ENCODE measurements at regions not wholly inside any gene's neighbourhood (a gene's known extent, or its start where the extent isn't known, plus 50 kb on each side); places are given as distances from the start of the nearest gene placed in this dataset.

DNA sequence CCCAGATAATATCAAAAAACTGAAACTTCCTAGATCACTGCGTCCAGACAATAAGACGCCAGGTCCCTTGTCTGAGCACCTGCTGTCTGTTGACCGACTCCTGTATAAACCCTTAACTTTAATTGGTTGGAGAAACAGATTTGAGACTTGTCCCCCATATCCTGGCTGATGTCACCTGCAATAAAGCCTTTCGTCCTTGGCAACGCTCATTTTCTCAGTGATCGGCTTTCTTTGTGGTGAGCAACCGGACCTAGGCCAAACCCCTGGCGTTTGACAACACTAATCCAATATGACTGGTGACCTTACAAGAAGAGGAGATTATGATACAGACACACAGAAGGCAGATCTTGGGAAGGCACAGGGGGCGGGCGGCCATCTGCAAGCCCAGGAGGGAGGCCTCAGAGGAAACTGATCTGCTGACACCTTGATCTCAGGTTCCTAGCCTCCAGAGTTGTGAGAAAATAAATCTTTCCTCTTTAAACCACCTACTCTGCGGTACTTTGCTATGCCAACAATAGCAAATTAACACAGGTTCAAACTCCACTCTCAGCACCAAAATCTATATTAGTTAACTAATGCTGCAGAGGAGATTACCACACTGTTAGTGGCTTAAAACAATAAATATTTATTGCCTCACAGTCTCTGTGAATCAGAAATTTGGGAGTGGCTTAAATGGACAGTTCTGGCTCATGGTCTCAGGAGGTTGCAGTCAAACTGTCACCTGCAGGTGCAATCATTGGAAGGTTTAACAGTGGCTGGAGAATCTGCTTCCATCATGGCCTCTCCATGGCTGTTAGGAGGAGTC, 178.7 kb downstream of the OTOR start:
- TF ChIP-seq TAF1 (IDR thresholded peaks at IDR 0.05; ENCODE audit: borderline replicate concordance, insufficient read depth, low read length) (no peak), POLR2AphosphoS5 (IDR thresholded peaks at IDR 0.05; ENCODE audit: low read depth, low read length) (no peak), SIN3A (IDR thresholded peaks at IDR 0.05; ENCODE audit: borderline replicate concordance, insufficient read depth, low read length) (no peak), FOXP2 (optimal IDR thresholded peaks at IDR 0.05; ENCODE audit: borderline replicate concordance, extremely low read depth, extremely low read length, insufficient read depth) (no peak)
- TF ChIP-seq, protein P1, sequence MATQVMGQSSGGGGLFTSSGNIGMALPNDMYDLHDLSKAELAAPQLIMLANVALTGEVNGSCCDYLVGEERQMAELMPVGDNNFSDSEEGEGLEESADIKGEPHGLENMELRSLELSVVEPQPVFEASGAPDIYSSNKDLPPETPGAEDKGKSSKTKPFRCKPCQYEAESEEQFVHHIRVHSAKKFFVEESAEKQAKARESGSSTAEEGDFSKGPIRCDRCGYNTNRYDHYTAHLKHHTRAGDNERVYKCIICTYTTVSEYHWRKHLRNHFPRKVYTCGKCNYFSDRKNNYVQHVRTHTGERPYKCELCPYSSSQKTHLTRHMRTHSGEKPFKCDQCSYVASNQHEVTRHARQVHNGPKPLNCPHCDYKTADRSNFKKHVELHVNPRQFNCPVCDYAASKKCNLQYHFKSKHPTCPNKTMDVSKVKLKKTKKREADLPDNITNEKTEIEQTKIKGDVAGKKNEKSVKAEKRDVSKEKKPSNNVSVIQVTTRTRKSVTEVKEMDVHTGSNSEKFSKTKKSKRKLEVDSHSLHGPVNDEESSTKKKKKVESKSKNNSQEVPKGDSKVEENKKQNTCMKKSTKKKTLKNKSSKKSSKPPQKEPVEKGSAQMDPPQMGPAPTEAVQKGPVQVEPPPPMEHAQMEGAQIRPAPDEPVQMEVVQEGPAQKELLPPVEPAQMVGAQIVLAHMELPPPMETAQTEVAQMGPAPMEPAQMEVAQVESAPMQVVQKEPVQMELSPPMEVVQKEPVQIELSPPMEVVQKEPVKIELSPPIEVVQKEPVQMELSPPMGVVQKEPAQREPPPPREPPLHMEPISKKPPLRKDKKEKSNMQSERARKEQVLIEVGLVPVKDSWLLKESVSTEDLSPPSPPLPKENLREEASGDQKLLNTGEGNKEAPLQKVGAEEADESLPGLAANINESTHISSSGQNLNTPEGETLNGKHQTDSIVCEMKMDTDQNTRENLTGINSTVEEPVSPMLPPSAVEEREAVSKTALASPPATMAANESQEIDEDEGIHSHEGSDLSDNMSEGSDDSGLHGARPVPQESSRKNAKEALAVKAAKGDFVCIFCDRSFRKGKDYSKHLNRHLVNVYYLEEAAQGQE (IDR thresholded peaks at IDR 0.05; ENCODE audit: insufficient read depth in 1 of 2, low read depth in 2 of 2, low read length in 2 of 2): no peak

DNA sequence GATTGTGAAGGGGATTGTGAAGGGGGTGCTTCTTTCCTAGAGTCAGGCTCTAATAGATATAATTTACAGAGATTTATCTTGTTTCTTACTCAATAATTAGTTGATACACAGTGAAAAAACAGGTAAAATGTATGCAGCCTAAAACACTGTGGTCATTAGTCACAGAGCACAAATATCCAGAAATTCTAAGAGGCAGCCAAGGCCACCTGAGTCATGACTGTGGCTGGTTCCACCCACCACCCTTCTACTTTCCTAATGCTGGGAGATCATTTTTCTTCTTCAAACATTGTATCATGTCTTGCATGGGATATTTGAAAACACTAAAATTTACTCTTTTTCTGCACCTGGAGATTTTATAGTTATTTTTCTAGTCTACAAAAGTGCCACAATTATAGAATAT, 181.6 kb downstream of the OTOR start:
- TF ChIP-seq FOXP2 (optimal IDR thresholded peaks at IDR 0.05; ENCODE audit: borderline replicate concordance, extremely low read depth, extremely low read length, insufficient read depth): no peak
- no peak for TF ChIP-seq TAF1 (IDR thresholded peaks at IDR 0.05; ENCODE audit: borderline replicate concordance, insufficient read depth, low read length)
- TF ChIP-seq, protein P1 (IDR thresholded peaks at IDR 0.05; ENCODE audit: insufficient read depth in 1 of 2, low read depth in 2 of 2, low read length in 2 of 2): no peak
- no peak for TF ChIP-seq SIN3A (IDR thresholded peaks at IDR 0.05; ENCODE audit: borderline replicate concordance, insufficient read depth, low read length)
- TF ChIP-seq POLR2AphosphoS5 (IDR thresholded peaks at IDR 0.05; ENCODE audit: low read depth, low read length): no peak

DNA sequence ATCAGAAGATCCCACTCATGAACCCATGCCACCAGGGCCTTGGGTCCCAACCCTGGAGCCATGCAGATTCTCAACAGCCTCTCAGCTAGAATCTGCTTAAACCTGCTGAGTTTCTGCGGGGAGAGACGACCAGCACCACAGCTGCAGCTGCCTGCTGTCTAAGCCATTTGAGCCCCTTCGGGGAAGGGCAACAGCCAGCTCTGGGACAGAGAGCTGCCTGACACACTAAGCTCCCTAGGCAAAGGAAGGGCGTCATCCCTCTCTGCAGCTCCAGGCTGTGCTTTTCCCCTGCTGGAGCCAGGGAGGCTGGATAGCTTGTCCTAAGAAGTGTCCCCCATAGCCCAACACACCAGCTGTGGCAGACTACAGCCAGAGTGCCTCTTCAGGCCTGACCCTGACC, 182.5 kb downstream of the OTOR start:
- no peak for TF ChIP-seq TAF1 (IDR thresholded peaks at IDR 0.05; ENCODE audit: borderline replicate concordance, insufficient read depth, low read length)
- TF ChIP-seq, protein P1 (IDR thresholded peaks at IDR 0.05; ENCODE audit: insufficient read depth in 1 of 2, low read depth in 2 of 2, low read length in 2 of 2): no peak
- TF ChIP-seq SIN3A (IDR thresholded peaks at IDR 0.05; ENCODE audit: borderline replicate concordance, insufficient read depth, low read length): no peak
- no peak for TF ChIP-seq FOXP2 (optimal IDR thresholded peaks at IDR 0.05; ENCODE audit: borderline replicate concordance, extremely low read depth, extremely low read length, insufficient read depth)
- no peak for TF ChIP-seq POLR2AphosphoS5 (IDR thresholded peaks at IDR 0.05; ENCODE audit: low read depth, low read length)

DNA sequence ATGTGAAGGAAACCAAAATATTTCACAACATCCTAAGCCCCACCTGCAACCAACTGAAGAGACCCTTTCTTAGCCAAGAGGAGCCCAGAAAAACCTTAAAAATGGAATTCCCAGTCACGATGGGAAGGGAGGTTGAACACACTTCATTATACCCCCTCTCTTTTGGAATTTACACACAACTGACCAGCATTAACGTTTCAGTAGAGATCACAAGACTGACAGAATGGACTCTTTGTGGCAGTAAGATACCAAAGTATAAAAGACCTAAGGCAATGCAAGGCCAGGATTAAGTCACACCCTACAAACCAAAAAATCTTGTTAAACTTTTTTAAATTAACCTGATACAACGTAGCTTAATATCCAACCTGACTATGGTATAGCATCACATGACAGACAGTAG, 190.9 kb downstream of the OTOR start:
- TF ChIP-seq FOXP2 (optimal IDR thresholded peaks at IDR 0.05; ENCODE audit: borderline replicate concordance, extremely low read depth, extremely low read length, insufficient read depth) (no peak), SIN3A (IDR thresholded peaks at IDR 0.05; ENCODE audit: borderline replicate concordance, insufficient read depth, low read length) (no peak), POLR2AphosphoS5 (IDR thresholded peaks at IDR 0.05; ENCODE audit: low read depth, low read length) (no peak)

DNA sequence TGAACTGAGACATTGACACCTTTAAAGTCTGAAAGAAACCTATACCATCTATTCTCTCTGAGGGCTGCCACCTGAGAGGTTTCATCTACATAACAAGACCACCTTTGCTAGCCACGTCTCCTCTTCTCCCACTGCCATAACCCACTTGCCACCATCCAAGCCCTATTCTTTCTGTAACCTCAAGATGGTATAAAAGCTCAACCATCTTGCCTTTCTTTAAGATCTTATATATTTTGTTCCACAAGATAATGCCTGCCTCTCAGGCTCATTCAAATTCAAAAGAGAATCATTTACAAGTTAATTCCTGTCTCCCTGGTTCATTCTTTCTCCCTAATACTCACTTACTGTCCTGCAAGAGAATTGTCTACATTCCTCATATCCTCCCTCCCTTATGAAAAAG, 192.5 kb downstream of the OTOR start:
- TF ChIP-seq, protein P1 (IDR thresholded peaks at IDR 0.05; ENCODE audit: insufficient read depth in 1 of 2, low read depth in 2 of 2, low read length in 2 of 2): no peak
- no peak for TF ChIP-seq SIN3A (IDR thresholded peaks at IDR 0.05; ENCODE audit: borderline replicate concordance, insufficient read depth, low read length)
- TF ChIP-seq TAF1 (IDR thresholded peaks at IDR 0.05; ENCODE audit: borderline replicate concordance, insufficient read depth, low read length): no peak
- no peak for TF ChIP-seq FOXP2 (optimal IDR thresholded peaks at IDR 0.05; ENCODE audit: borderline replicate concordance, extremely low read depth, extremely low read length, insufficient read depth)
- TF ChIP-seq POLR2AphosphoS5 (IDR thresholded peaks at IDR 0.05; ENCODE audit: low read depth, low read length): no peak

All from PFSK-1 (cell line).